Activated CD4-positive, CD25-positive, alpha-beta regulatory T cell treated with anti-CD3 and anti-CD28 coated beads, Interleukin-2, amount 50 U/mL, for 24 hours (primary cell): ENCODE measurements at regions not wholly inside any gene's neighbourhood (a gene's known extent, or its start where the extent isn't known, plus 50 kb on each side); places are given as distances from the start of the nearest gene placed in this dataset.

ENCODE experiments used
- ATAC-seq, 2 donors: fragments of 150-1000 bp; cut with Tn5 transposase; one replicate each; pipeline ENCODE4 v1.10.0; 2021; ENCODE audit warnings: mild to moderate bottlenecking in 1 of 2, moderate library complexity in 1 of 2

DNA sequence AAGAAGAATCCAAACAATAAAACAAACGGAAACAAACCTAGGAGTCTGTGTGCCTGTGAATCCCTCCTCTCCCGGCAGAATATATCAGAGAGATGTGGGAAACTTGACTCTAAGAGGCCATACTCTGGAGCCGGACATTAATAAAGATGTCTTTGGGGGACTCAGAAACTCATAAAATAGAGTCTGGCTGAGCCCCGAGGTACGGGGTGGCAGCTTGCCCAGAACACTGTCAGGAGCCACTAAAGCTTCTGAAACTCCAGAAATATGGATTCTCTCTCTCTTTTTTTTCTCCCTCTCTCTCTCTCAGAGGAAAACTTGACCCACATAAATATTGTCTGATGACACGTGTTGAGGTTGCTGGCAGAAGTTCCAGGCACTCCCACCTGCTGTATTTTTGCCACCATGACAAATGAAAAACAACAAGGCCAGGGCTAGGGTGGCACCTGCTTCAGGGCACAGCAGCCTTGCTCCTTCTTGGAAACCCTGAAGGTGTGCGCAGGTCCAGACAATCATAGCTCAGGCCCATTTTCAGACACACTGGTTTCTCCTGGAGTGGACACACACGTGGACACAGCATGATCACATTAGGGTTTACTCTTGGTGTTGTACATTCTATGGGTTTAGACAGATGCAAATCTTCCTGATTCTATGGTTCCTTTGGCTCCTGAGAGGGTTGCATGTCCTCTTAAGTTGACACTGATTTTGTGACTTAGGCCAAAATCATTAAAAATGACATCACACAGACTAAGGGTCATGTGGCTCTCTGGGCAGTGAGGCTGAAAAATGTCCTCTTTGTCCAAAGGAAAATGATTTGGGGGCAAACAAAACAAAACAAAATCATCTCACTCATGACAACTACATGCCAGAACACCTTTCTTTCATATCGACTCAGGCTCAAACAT lies 282.6 kb upstream of the IRX3 start:
- no peak for ATAC-seq

GRCh38 chr16:54564841-54565240 lies 278.3 kb upstream of the IRX3 start:
- ATAC-seq = no peak

DNA sequence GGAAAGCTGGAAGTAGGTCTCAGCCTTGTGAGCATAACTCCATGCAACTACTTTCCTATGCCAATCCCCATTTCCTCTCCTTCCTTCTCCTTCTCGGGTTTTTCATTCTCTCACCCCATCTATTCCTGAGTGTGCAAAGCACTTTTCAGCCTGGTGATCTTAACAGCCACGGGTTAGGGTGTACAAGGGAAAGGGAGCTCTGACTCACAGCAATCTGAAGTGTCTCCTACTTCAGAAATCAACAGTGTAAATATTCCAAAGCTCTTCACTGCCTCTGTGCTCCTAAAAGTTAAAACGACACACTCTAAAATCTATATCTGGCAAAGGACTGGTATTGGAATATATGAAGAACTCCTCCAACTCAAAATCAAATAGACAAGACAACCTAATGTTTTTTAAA lies 268.0 kb upstream of the IRX3 start:
- no peak for ATAC-seq

DNA sequence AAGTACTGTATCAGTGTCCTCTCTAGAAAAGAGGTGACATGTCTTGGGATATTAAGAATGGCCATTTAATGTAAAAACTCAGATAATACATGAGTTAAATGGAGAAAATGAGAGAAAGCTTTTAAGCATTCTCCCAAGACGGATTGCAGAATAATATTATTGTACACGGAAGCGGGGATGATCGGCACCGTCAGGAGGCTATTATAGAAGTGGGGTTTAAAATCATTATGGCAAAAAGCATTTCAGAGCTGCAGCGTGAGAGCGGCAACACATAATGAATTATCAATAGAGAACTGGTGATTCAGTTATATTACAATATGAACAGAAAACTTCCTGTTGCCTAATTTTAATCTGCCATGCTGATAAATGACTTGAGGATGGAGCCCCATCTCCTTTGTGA lies 261.7 kb upstream of the IRX3 start:
- ATAC-seq = no peak

GRCh38 chr16:54547052-54547451 lies 260.5 kb upstream of the IRX3 start:
- no peak for ATAC-seq

DNA sequence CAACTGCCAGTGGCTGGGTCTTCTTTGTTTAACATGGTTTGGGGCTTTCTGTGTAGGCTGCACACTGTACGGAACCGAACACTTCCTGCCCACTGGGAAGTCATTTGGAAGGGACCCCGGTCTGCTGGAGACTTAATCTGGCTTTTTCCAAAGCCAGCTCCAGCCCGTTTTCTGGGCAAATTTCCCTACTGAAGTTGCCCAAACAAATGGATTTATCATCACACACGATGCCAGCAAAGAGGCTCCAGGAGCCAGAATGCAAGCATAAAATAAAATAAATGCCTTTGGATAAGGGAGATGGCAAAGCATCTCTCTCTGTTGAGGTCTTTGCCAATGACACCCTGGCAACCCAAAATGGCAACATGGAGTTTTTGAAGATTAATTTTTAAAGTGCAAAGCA lies 259.9 kb upstream of the IRX3 start:
- no peak for ATAC-seq

- no peak for ATAC-seq
Observed at GRCh38 chr16:54545854-54546511, 259.4 kb upstream of the IRX3 start.

GRCh38 chr16:54544553-54545180 lies 258.1 kb upstream of the IRX3 start:
- no peak for ATAC-seq

DNA sequence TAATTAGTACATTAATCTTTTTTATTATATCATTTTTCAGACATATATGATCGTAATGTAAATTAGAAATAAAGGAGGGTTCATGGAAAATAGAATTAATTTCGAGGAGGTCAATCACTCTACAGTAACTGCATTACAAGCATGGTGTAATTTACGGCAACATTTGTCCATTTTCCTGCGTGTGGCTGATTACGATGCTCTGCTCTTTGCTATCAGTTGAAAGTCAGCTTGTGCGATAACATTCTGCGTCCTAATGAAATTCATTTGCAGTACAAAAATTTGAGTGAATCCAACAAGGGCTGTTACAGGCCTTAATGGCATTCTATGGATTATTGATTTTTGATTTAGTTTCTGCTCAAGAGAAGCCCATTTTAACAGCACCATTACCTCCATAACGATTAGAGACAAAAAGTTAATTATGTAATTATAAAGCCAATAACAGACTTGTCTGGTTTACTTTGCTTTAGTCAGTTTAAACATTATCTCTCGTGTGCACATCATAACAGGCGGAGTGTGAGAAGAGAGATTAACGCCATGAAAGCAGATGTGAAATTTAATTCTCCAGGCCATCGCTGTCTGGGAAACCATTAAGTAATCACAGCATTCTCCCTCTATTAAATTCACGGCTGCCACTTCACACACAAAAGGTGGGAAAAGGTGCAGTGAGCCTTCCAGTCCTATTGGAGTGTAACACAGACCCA lies 256.4 kb upstream of the IRX3 start:
- no peak for ATAC-seq

DNA sequence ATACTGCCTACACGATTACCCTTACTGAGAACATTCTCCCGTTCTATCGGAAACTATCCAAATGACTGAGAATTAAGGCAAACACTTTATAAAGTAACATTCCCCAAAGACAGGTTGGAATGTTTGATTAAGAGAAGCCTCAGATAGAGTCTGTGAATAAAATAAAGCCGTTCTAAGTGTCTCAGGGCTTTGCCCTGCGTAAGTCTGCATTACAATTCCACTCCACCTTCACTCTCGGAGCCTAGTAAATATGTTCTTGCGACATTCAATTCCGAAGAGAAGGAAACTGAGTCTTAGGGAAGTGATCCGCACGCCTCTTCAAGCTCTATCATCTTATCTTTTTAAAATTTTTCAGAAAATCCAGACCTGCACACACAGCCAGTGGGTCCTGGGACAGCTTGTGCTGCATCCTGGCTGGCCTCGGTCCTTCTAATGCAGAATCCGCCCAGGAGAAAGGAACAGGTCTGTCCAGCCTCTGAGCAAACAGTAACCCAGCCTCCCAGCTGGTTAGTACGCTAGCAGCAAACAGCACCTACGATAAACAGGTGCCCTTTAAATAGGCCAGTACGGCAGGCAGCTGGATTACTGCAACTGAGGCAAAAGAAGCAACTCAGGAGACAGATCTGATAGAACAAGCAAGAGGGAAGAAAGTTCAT lies 254.1 kb upstream of the IRX3 start:
- ATAC-seq = no peak

- ATAC-seq = no peak
Observed at GRCh38 chr16:54538276-54538675, 251.7 kb upstream of the IRX3 start.

DNA sequence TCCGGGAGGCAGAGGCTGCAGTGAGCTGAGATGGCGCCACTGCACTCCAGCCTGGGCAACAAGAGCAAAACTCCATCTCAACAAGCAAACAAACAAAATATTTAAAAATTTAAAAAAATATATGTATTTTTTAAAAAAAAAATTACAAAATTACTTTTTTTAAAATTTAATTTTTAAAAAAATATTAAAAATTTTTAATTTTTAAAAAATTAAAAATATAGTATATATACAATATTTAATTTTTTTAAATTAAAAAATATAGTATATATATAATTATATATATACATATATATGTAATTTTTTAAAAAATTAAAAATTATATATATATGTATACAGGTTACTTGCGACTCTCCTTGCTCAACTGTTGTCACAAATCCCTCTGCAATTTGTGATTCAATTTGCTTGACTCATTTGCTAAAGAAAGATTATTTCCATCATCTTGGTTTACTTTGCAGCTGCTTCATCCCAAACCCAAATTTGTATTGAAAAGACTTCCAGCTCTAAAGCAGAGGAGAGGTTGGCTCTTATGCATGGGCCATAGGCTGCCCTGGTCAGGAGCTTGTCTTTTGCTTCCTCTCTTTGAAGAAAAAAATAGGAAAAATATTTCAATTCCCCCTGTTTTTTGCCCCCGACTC lies 247.4 kb upstream of the IRX3 start:
- ATAC-seq = no peak

GRCh38 chr16:54526916-54527315 lies 240.3 kb upstream of the IRX3 start:
- ATAC-seq = no peak

DNA sequence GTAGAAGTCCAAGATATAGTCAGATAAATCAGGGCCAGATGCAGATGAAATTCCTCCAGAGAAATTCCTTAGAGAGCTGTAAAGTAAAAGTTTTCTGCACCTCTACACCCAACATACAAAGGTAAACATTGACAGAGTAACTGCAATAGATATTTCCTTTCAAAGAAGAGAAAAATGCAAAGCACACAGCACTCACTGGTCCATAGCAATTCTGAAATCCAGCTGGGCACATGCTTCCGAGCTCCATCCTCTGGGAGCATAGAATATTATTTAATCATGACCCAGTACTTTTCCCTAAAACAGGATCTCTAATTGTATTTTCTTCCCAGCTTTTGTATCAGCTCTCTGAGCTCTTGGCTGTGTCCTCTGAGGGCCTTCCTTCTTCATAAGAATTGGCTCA lies 239.5 kb upstream of the IRX3 start:
- ATAC-seq = no peak

- ATAC-seq = no peak
Observed at GRCh38 chr16:54525104-54525503, 238.5 kb upstream of the IRX3 start.

- ATAC-seq = no peak
Observed at GRCh38 chr16:54522584-54522983, 236.0 kb upstream of the IRX3 start.

DNA sequence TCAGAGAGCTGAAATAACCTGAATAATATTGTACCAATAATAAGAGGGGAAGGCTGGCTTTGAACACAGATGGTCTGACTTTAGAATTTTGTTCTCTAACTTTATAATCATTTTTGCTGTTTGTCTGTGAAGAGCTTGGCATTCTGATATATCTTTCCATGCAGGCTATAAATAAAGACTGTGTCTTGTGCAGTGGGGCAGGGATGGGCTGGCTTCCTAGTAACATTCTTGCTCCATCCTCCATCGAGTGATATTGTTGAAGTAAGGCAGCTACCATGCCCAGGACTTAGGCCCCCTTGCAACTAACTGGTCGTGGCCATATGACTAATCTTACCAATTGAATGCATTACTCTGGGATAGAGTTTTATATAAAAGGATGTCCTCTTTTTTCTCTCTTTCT lies 234.7 kb upstream of the IRX3 start:
- ATAC-seq = no peak

DNA sequence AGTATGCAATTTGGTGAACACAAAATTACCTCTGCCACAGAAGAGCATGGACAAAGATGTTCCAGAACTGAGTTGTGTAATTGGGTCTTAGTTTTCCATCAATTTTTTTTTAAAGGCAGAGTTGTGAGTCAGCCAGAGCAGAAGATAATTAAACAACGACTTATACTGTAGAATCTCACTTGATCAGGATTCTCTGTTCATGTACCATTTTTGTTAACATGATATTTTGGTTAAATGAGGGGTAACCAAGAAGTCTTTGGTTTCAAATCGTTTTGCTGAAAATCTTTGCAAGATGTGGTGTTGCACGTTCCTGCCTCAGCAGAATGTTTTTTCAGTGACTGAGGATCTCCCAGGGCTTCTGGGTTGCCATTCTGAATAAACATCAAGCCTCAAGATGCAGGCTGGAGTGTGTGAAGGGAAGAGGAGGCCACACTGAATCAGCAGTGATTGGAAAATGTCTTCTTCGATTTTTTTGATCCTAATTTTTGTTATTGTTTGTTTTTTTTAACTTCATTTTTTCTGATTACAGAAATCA lies 232.6 kb upstream of the IRX3 start:
- no peak for ATAC-seq

- no peak for ATAC-seq
Observed at GRCh38 chr16:54517181-54517580, 230.6 kb upstream of the IRX3 start.

- ATAC-seq = no peak
Observed at GRCh38 chr16:54512467-54512995, 225.9 kb upstream of the IRX3 start.

GRCh38 chr16:54511222-54511731 lies 224.7 kb upstream of the IRX3 start:
- no peak for ATAC-seq
